Spinal cord (tissue), 9 donors: ENCODE measurements at regions not wholly inside any gene's neighbourhood (a gene's known extent, or its start where the extent isn't known, plus 50 kb on each side); places are given as distances from the start of the nearest gene placed in this dataset.

Experiments
- DNase-seq, 6 donors: peaks; one replicate each; pipeline versions ENCODE4 v3.0.0 to v3.0.0-alpha.2; 2013 to 2015; ENCODE audit warnings: low spot score in 6 of 6, low read depth in 4 of 6
- H3K27ac ChIP-seq: one replicate; pipeline ENCODE4 v1.5.1; 2013; ENCODE audit warnings: low read depth, low read length, control low read depth
- H3K27me3 ChIP-seq: one replicate; pipeline ENCODE4 v1.6.1; 2013; ENCODE audit warnings: low read length; ENCODE audit not compliant: control insufficient read depth, insufficient read depth
- H3K36me3 ChIP-seq: one replicate; pipeline ENCODE4 v1.6.1; 2013; ENCODE audit warnings: low read length; ENCODE audit not compliant: control insufficient read depth, insufficient read depth
- H3K4me1 ChIP-seq: one replicate; pipeline ENCODE4 v1.6.1; 2013; ENCODE audit warnings: low read length; ENCODE audit not compliant: control insufficient read depth, insufficient read depth
- H3K4me3 ChIP-seq: one replicate; pipeline ENCODE4 v1.5.1; 2013; ENCODE audit warnings: low read depth, low read length, control low read depth
- H3K9me3 ChIP-seq: one replicate; pipeline ENCODE4 v1.6.1; 2013; ENCODE audit warnings: low read length; ENCODE audit not compliant: control insufficient read depth, insufficient read depth
- WGBS: methylation state at CpG from one replicate; pipeline ENCODE4 v1.1.5; 2013; ENCODE audit warnings: missing lambda C conversion rate; ENCODE audit not compliant: insufficient coverage; 5-methylcytosine and 5-hydroxymethylcytosine counted together
- donor health status: healthy.

GRCh38 chr15:66625531-66625930 is 59.7 kb upstream of the LCTL start:
- H3K36me3 ChIP-seq: no peaks in the 10 kb centered on the region
- peaks cover 15% of the 10 kb centered on the region for H3K4me1 ChIP-seq
- H3K27me3 ChIP-seq: peaks cover 6% of the 10 kb centered on the region
- no peaks in the 10 kb centered on the region for H3K9me3 ChIP-seq
- no peak overlapping the region for H3K4me3 ChIP-seq
- H3K27ac ChIP-seq: no peak overlapping the region
- DNase-seq: no peak
- WGBS: no CpG with 5 or more reads among the region's 1 CpG

- H3K27ac ChIP-seq: no peak overlapping the region
- no peak for DNase-seq
- H3K4me3 ChIP-seq: no peak overlapping the region
- H3K36me3 ChIP-seq: no peaks in the 10 kb centered on the region
- 91% methylated on average over 2 of the region's 4 CpGs for WGBS
- no peaks in the 10 kb centered on the region for H3K9me3 ChIP-seq
- H3K27me3 ChIP-seq: peaks cover 6% of the 10 kb centered on the region
- peaks cover 15% of the 10 kb centered on the region for H3K4me1 ChIP-seq
Observed at GRCh38 chr15:66625974-66626373, 60.2 kb upstream of the LCTL start.

- Histone ChIP-seq H3K27me3 (no peaks in the 10 kb centered on the region), H3K4me1 (peaks cover 31% of the 10 kb centered on the region), H3K36me3 (no peaks in the 10 kb centered on the region), H3K27ac (no peak overlapping the region), H3K4me3 (no peak overlapping the region), H3K9me3 (no peaks in the 10 kb centered on the region)
- WGBS: 64% methylated on average over 5 of the region's 8 CpGs
- DNase-seq: no peak
Observed at GRCh38 chr15:66628976-66629723, 63.4 kb upstream of the LCTL start.

GRCh38 chr15:66629817-66630576 is 64.2 kb upstream of the LCTL start:
- no peaks in the 10 kb centered on the region for H3K9me3 ChIP-seq
- WGBS: 70% methylated on average over 4 of the region's 4 CpGs
- no peak for DNase-seq
- H3K36me3 ChIP-seq: no peaks in the 10 kb centered on the region
- no peaks in the 10 kb centered on the region for H3K27me3 ChIP-seq
- H3K4me3 ChIP-seq: no peak overlapping the region
- H3K4me1 ChIP-seq: peaks cover 31% of the 10 kb centered on the region
- H3K27ac ChIP-seq: no peak overlapping the region

- Histone ChIP-seq H3K4me3 (no peak overlapping the region), H3K27ac (no peak overlapping the region), H3K4me1 (peaks cover 31% of the 10 kb centered on the region), H3K27me3 (no peaks in the 10 kb centered on the region), H3K9me3 (no peaks in the 10 kb centered on the region), H3K36me3 (no peaks in the 10 kb centered on the region)
- no peak for DNase-seq
- WGBS: 67% methylated on average over 14 of the region's 17 CpGs
Observed at GRCh38 chr15:66630801-66631351, 65.1 kb upstream of the LCTL start.

- no peak overlapping the region for H3K27ac ChIP-seq
- peaks cover 31% of the 10 kb centered on the region for H3K4me1 ChIP-seq
- H3K27me3 ChIP-seq: no peaks in the 10 kb centered on the region
- peak in 1 of 6 donors; percentile 36 for DNase-seq
- no peak overlapping the region for H3K4me3 ChIP-seq
- no peaks in the 10 kb centered on the region for H3K9me3 ChIP-seq
- WGBS: 52% methylated on average over 5 of the region's 7 CpGs
- no peaks in the 10 kb centered on the region for H3K36me3 ChIP-seq
Observed at GRCh38 chr15:66631616-66632263, 65.9 kb upstream of the LCTL start.

- 55% methylated on average over 19 of the region's 19 CpGs for WGBS
- Histone ChIP-seq H3K27ac (peak overlapping the region; percentile 33), H3K4me1 (peaks cover 31% of the 10 kb centered on the region), H3K27me3 (no peaks in the 10 kb centered on the region), H3K4me3 (no peak overlapping the region), H3K9me3 (no peaks in the 10 kb centered on the region), H3K36me3 (no peaks in the 10 kb centered on the region)
- DNase-seq: peak in 1 of 6 donors; percentile 38
Observed at GRCh38 chr15:66633041-66633937, 67.5 kb upstream of the LCTL start.

GRCh38 chr15:66633938-66634250 is 68.1 kb upstream of the LCTL start:
- Histone ChIP-seq H3K27ac (no peak overlapping the region), H3K36me3 (no peaks in the 10 kb centered on the region)

GRCh38 chr15:66634540-66634939 is 67.5 kb upstream of the SMAD6 start:
- 50% methylated on average over 4 of the region's 5 CpGs for WGBS
- H3K9me3 ChIP-seq: no peaks in the 10 kb centered on the region
- H3K4me1 ChIP-seq: peaks cover 31% of the 10 kb centered on the region
- H3K4me3 ChIP-seq: no peak overlapping the region
- H3K27ac ChIP-seq: no peak overlapping the region
- no peaks in the 10 kb centered on the region for H3K36me3 ChIP-seq
- H3K27me3 ChIP-seq: no peaks in the 10 kb centered on the region
- DNase-seq: no peak

More at GRCh38 chr15:66633938-66634250, 68.1 kb upstream of the LCTL start:
- no peak overlapping the region for H3K4me3 ChIP-seq
- H3K9me3 ChIP-seq: no peaks in the 10 kb centered on the region
- 90% methylated on average over 3 of the region's 3 CpGs for WGBS
- H3K27me3 ChIP-seq: no peaks in the 10 kb centered on the region
- no peak for DNase-seq
- H3K4me1 ChIP-seq: peaks cover 31% of the 10 kb centered on the region
